Panc1 (cell line): ENCODE measurements at regions not wholly inside any gene's neighbourhood (a gene's known extent, or its start where the extent isn't known, plus 50 kb on each side); places are given as distances from the start of the nearest gene placed in this dataset.

Experiments used
- ATAC-seq: fragments of 200-7000 bp; cut with Tn5 transposase; 2 replicates; pipeline ENCODE4 v1.9.1; 2020; ENCODE audit warnings: mild to moderate bottlenecking, moderate library complexity
- BruUV-seq: library from RNA; stranded (reverse); fragments of 400-500 nt; replicated peaks from 2 replicates; lab custom pipeline; 2021; lab: Mats Ljungman, UMichigan
- CTCF ChIA-PET: fragments of 300-600 bp; sonication (Branson Sonifier 250); formaldehyde crosslinking; loops from one replicate; lab custom pipeline; 2022; ENCODE audit warnings: antibody characterized with exemption; lab: Charles Lee
- POLR2A ChIA-PET: fragments of 300-600 bp; sonication (Branson Sonifier 250); formaldehyde crosslinking; loops from one replicate; lab custom pipeline; 2022; ENCODE audit warnings: antibody characterized with exemption; lab: Charles Lee
- DNase-seq: peaks from one replicate; pipeline ENCODE4 v3.0.0-alpha.2; 2010; ENCODE audit warnings: low read depth, low spot score
- H3K27ac ChIP-seq: 2 replicates; pipeline ENCODE4 v1.5.1; 2011; ENCODE audit warnings: mild to moderate bottlenecking, low read length, inconsistent platforms
- H3K27me3 ChIP-seq: fragments of 200-500 bp; sonication (Bioruptor generic); 2 replicates; pipeline ENCODE4 v1.6.0; 2014; ENCODE audit warnings: low read length, inconsistent platforms; ENCODE audit not compliant: control insufficient read depth, insufficient read depth
- H3K36me3 ChIP-seq: fragments of 200-500 bp; sonication (Bioruptor generic); 2 replicates; pipeline ENCODE4 v1.5.1; 2014; ENCODE audit warnings: inconsistent platforms, mild to moderate bottlenecking, low read length, moderate library complexity; ENCODE audit not compliant: control insufficient read depth, insufficient read depth
- H3K4me1 ChIP-seq: 2 replicates; pipeline ENCODE4 v1.5.1; 2011; ENCODE audit warnings: inconsistent platforms, mild to moderate bottlenecking, low read length, moderate library complexity; ENCODE audit not compliant: control insufficient read depth, insufficient read depth
- H3K4me3 ChIP-seq, 2 experiments: 2 replicates each; pipeline ENCODE4 v1.5.1; 2011 to 2012; ENCODE audit warnings: low read depth in 2 of 2, low read length in 2 of 2, mild to moderate bottlenecking in 2 of 2, inconsistent platforms in 1 of 2, moderate library complexity in 1 of 2
- H3K9me3 ChIP-seq: fragments of 200-500 bp; sonication (Bioruptor generic); 2 replicates; pipeline ENCODE4 v1.5.1; 2014; ENCODE audit warnings: low read depth, mild to moderate bottlenecking, inconsistent platforms, low read length, moderate library complexity; ENCODE audit not compliant: control insufficient read depth, insufficient read depth
- POLR2AphosphoS5 ChIP-seq: IDR thresholded peaks from 2 replicates; pipeline ENCODE4 v1.6.1; 2012; ENCODE audit warnings: mild to moderate bottlenecking, low read depth, low read length, moderate library complexity
- SIN3A ChIP-seq: IDR thresholded peaks from 2 replicates; pipeline ENCODE4 v1.6.1; 2012; ENCODE audit warnings: low read depth, mild to moderate bottlenecking, low read length, moderate library complexity, borderline replicate concordance; ENCODE audit not compliant: insufficient read depth
- TCF7L2 ChIP-seq: IDR thresholded peaks from 2 replicates; pipeline ENCODE4 v1.6.1; 2011; ENCODE audit warnings: mild to moderate bottlenecking, low read depth, low read length, inconsistent platforms
- in situ Hi-C: cut with HindIII; loops from 2 replicates; pipeline ENCODE4 v1.10.0; 2016; ENCODE audit warnings: low sequenced_read_pairs, low pct_unique_long_range_greater_than_20kb
- intact Hi-C: fragments of 100-400 bp; cut with micrococcal nuclease; formaldehyde crosslinking; loops from one replicate; pipeline ENCODE4 v1.10.0; 2022; ENCODE audit not compliant: unreplicated experiment
- TF ChIP-seq, protein P1 (sequence below): fragments of 450-650 bp; IDR thresholded peaks from 2 replicates; pipeline ENCODE4 v1.5.1; 2017; ENCODE audit warnings: mild to moderate bottlenecking
- TF ChIP-seq, protein P2 (sequence below), 2 experiments: IDR thresholded peaks; 2 replicates each; pipeline ENCODE4 v1.6.1; 2011 to 2012; ENCODE audit warnings: low read depth in 2 of 2, control low read depth in 1 of 2, low read length in 1 of 2, mild to moderate bottlenecking in 1 of 2, moderate library complexity in 1 of 2; ENCODE audit not compliant: insufficient read depth in 1 of 2

- DNase-seq (no peak), ATAC-seq (no peak)
- H3K4me1 ChIP-seq, result no peaks in the 10 kb centered on the region
- H3K9me3 ChIP-seq, result no peaks in the 10 kb centered on the region
- in situ Hi-C loops (no loop called here), intact Hi-C loops (no loop called here)
- no peak overlapping the region for H3K27ac ChIP-seq
- ChIA-PET CTCF (no interaction called here), POLR2A (no interaction called here)
- no peak overlapping the region for H3K4me3 ChIP-seq
- TF ChIP-seq, protein P1, sequence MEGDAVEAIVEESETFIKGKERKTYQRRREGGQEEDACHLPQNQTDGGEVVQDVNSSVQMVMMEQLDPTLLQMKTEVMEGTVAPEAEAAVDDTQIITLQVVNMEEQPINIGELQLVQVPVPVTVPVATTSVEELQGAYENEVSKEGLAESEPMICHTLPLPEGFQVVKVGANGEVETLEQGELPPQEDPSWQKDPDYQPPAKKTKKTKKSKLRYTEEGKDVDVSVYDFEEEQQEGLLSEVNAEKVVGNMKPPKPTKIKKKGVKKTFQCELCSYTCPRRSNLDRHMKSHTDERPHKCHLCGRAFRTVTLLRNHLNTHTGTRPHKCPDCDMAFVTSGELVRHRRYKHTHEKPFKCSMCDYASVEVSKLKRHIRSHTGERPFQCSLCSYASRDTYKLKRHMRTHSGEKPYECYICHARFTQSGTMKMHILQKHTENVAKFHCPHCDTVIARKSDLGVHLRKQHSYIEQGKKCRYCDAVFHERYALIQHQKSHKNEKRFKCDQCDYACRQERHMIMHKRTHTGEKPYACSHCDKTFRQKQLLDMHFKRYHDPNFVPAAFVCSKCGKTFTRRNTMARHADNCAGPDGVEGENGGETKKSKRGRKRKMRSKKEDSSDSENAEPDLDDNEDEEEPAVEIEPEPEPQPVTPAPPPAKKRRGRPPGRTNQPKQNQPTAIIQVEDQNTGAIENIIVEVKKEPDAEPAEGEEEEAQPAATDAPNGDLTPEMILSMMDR, result no peak
- TF ChIP-seq POLR2AphosphoS5, result no peak
- TF ChIP-seq, protein P2, sequence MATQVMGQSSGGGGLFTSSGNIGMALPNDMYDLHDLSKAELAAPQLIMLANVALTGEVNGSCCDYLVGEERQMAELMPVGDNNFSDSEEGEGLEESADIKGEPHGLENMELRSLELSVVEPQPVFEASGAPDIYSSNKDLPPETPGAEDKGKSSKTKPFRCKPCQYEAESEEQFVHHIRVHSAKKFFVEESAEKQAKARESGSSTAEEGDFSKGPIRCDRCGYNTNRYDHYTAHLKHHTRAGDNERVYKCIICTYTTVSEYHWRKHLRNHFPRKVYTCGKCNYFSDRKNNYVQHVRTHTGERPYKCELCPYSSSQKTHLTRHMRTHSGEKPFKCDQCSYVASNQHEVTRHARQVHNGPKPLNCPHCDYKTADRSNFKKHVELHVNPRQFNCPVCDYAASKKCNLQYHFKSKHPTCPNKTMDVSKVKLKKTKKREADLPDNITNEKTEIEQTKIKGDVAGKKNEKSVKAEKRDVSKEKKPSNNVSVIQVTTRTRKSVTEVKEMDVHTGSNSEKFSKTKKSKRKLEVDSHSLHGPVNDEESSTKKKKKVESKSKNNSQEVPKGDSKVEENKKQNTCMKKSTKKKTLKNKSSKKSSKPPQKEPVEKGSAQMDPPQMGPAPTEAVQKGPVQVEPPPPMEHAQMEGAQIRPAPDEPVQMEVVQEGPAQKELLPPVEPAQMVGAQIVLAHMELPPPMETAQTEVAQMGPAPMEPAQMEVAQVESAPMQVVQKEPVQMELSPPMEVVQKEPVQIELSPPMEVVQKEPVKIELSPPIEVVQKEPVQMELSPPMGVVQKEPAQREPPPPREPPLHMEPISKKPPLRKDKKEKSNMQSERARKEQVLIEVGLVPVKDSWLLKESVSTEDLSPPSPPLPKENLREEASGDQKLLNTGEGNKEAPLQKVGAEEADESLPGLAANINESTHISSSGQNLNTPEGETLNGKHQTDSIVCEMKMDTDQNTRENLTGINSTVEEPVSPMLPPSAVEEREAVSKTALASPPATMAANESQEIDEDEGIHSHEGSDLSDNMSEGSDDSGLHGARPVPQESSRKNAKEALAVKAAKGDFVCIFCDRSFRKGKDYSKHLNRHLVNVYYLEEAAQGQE (IDR thresholded peaks at IDR 0.05; ENCODE audit: insufficient read depth in 1 of 2, low read depth in 2 of 2, low read length in 1 of 2), result no peak
- no peak for TF ChIP-seq SIN3A
- TF ChIP-seq TCF7L2, result no peak
- no TSS peak for BruUV-seq
- H3K36me3 ChIP-seq, result no peaks in the 10 kb centered on the region
- no peaks in the 10 kb centered on the region for H3K27me3 ChIP-seq
Measured at GRCh38 chr2:220159738-220160137, 532.3 kb downstream of the SLC4A3 start.

- DNase-seq (no peak), ATAC-seq (no peak)
- H3K27ac ChIP-seq, result no peak overlapping the region
- intact Hi-C loops (no loop called here), in situ Hi-C loops (no loop called here)
- H3K36me3 ChIP-seq, result no peaks in the 10 kb centered on the region
- no peaks in the 10 kb centered on the region for H3K27me3 ChIP-seq
- TF ChIP-seq TCF7L2 (no peak), POLR2AphosphoS5 (no peak)
- TF ChIP-seq, protein P2 (IDR thresholded peaks at IDR 0.05; ENCODE audit: insufficient read depth in 1 of 2, low read depth in 2 of 2, low read length in 1 of 2), result no peak
- no TSS peak for BruUV-seq
- ChIA-PET CTCF (no interaction called here), POLR2A (no interaction called here)
- H3K4me3 ChIP-seq, result no peak overlapping the region
- no peaks in the 10 kb centered on the region for H3K9me3 ChIP-seq
- H3K4me1 ChIP-seq, result no peaks in the 10 kb centered on the region
Measured at GRCh38 chr2:220162320-220162719, 534.9 kb downstream of the SLC4A3 start.
